HG03439 (cell line): ENCODE measurements at regions not wholly inside any gene's neighbourhood (a gene's known extent, or its start where the extent isn't known, plus 50 kb on each side); places are given as distances from the start of the nearest gene placed in this dataset.

Experiments used
- ATAC-seq: cut with Tn5 transposase; IDR thresholded peaks from one replicate; pipeline ENCODE4 v1.9.1; 2021; ENCODE audit warnings: mild to moderate bottlenecking, moderate library complexity; ENCODE audit not compliant: unreplicated experiment

- no peak for ATAC-seq
Observed at GRCh38 chr5:4845221-4845620, 294.9 kb upstream of the ADAMTS16 start.

GRCh38 chr5:4847766-4848165 lies 292.4 kb upstream of the ADAMTS16 start:
- no peak for ATAC-seq

- ATAC-seq = no peak
Observed at GRCh38 chr5:4855036-4855435, 285.1 kb upstream of the ADAMTS16 start.

GRCh38 chr5:4855880-4856279 lies 284.2 kb upstream of the ADAMTS16 start:
- no peak for ATAC-seq

GRCh38 chr5:4857761-4858160 lies 282.4 kb upstream of the ADAMTS16 start:
- no peak for ATAC-seq

- no peak for ATAC-seq
Observed at GRCh38 chr5:4859500-4860235, 280.5 kb upstream of the ADAMTS16 start.

GRCh38 chr5:4860631-4861030 lies 279.5 kb upstream of the ADAMTS16 start:
- no peak for ATAC-seq

- ATAC-seq = no peak
Observed at GRCh38 chr5:4862500-4862899, 277.6 kb upstream of the ADAMTS16 start.

GRCh38 chr5:4866131-4866659 lies 273.9 kb upstream of the ADAMTS16 start:
- no peak for ATAC-seq

- no peak for ATAC-seq
Observed at GRCh38 chr5:4866817-4867216, 273.3 kb upstream of the ADAMTS16 start.

- no peak for ATAC-seq
Observed at GRCh38 chr5:4868140-4868735, 271.9 kb upstream of the ADAMTS16 start.

- ATAC-seq = no peak
Observed at GRCh38 chr5:4873652-4874051, 266.5 kb upstream of the ADAMTS16 start.

GRCh38 chr5:4874097-4874496 lies 266.0 kb upstream of the ADAMTS16 start:
- ATAC-seq = no peak

- ATAC-seq = no peak
Observed at GRCh38 chr5:4875942-4876341, 264.2 kb upstream of the ADAMTS16 start.

GRCh38 chr5:4876804-4877203 lies 263.3 kb upstream of the ADAMTS16 start:
- no peak for ATAC-seq

GRCh38 chr5:4877579-4877978 lies 262.6 kb upstream of the ADAMTS16 start:
- ATAC-seq = no peak

- ATAC-seq = no peak
Observed at GRCh38 chr5:4879075-4879474, 261.1 kb upstream of the ADAMTS16 start.

GRCh38 chr5:4879693-4880303 lies 260.3 kb upstream of the ADAMTS16 start:
- no peak for ATAC-seq

GRCh38 chr5:4880304-4880741 lies 259.8 kb upstream of the ADAMTS16 start:
- no peak for ATAC-seq

- ATAC-seq = no peak
Observed at GRCh38 chr5:4881366-4882002, 258.6 kb upstream of the ADAMTS16 start.

GRCh38 chr5:4882186-4882585 lies 257.9 kb upstream of the ADAMTS16 start:
- ATAC-seq = no peak
